ENCODE measurements at regions not wholly inside any gene's neighbourhood (a gene's known extent, or its start where the extent isn't known, plus 50 kb on each side); places are given as distances from the start of the nearest gene placed in this dataset.
A peak's percentile ranks its signal among the peaks of the same experiment; 100 is the strongest.

- Mint-ChIP-seq H3K9me3 (peaks cover 3 to 6% of the 10 kb centered on the region in 2 experiments; a peak in 2 of 5 replicates), H3K4me1 (peaks cover 0 to 4% of the 10 kb centered on the region in 2 experiments; a peak in 2 of 4 replicates), H3K27me3 (ENCODE audit: low read depth) (no peaks in the 10 kb centered on the region), H3K36me3 (ENCODE audit: insufficient read depth in 1 of 3, low read depth in 3 of 3) (peaks cover 0 to 8% (median 0%) of the 10 kb centered on the region in 3 experiments; a peak in 2 of 7 replicates), H3K4me3 (no peak overlapping the region), H3K27ac (0 out of 7 replicates have a peak overlapping the region, but pooled peaks of 1 of the 3 experiments have one; percentile 10)
- Histone ChIP-seq H4K8ac (replicated peaks; ENCODE audit: insufficient read length, low read depth, low read length) (no peak overlapping the region), H3K79me1 (ENCODE audit: insufficient read depth, low read depth, low read length, poor library complexity, severe bottlenecking) (no peaks in the 10 kb centered on the region), H2AFZ (ENCODE audit: low read length) (no peak overlapping the region), H2BK120ac (ENCODE audit: low read depth, low read length, poor library complexity, severe bottlenecking) (no peak overlapping the region), H3K18ac (ENCODE audit: insufficient read length, low read depth, low read length) (no peak overlapping the region), H2AK5ac (ENCODE audit: insufficient read length, low read length) (no peak overlapping the region), H3K79me2 (ENCODE audit: insufficient read depth, low read length) (no peaks in the 10 kb centered on the region), H3K4ac (ENCODE audit: low read depth, low read length) (no peak overlapping the region), H2BK20ac (ENCODE audit: low read depth, low read length, poor library complexity, severe bottlenecking) (no peak overlapping the region), H4K20me1 (ENCODE audit: control insufficient read depth, insufficient read depth, insufficient read length) (no peaks in the 10 kb centered on the region), H2BK15ac (ENCODE audit: low read depth, low read length) (no peak overlapping the region), H4K5ac (ENCODE audit: insufficient read length, low read depth, low read length) (no peak overlapping the region), H3K14ac (ENCODE audit: insufficient read depth, low read length) (no peak overlapping the region; the same call in 1 of the 2 replicates), H2BK12ac (ENCODE audit: insufficient read length, low read depth, low read length) (no peak overlapping the region), H3K56ac (ENCODE audit: insufficient read length, low read depth, low read length) (no peak overlapping the region), H3K9ac (ENCODE audit: extremely low read depth, insufficient read length, low read length) (no peak overlapping the region), H3K27me3 (ENCODE audit: insufficient read depth, low read length) (no peaks in the 10 kb centered on the region), H3K4me1 (ENCODE audit: insufficient read depth, low read length) (no peaks in the 10 kb centered on the region), H3K4me2 (ENCODE audit: insufficient read depth, insufficient read length, low read length) (no peak overlapping the region), H2BK5ac (ENCODE audit: insufficient read length, low read length) (no peak overlapping the region), H4K91ac (ENCODE audit: insufficient read length, low read depth, low read length) (no peak overlapping the region), H3K9me3 (ENCODE audit: control insufficient read depth, low read depth, low read length) (no peaks in the 10 kb centered on the region), H3T11ph (ENCODE audit: low read length) (no peak overlapping the region), H3K23ac (ENCODE audit: insufficient read length, low read depth, low read length) (no peak overlapping the region), H3K23me2 (ENCODE audit: insufficient read length, low read depth, low read length, poor library complexity, severe bottlenecking) (no peaks in the 10 kb centered on the region), H3K27ac (ENCODE audit: insufficient read length, low read depth, low read length) (no peak overlapping the region)
- TF ChIP-seq CTCF (conservative IDR thresholded peaks at IDR 0.05): no peak
- WGBS (ENCODE audit: extremely low coverage, insufficient read length, low lambda C conversion rate): no CpG with 5 or more reads among the region's 21 CpGs
- no peak for DNase-seq
These were observed 204.2 kb downstream of the DIPK2A start for GRCh38 chr3:144175644-144176425.

Measured in H9 (cell line).